ENCODE measurements at regions not wholly inside any gene's neighbourhood (a gene's known extent, or its start where the extent isn't known, plus 50 kb on each side); places are given as distances from the start of the nearest gene placed in this dataset.
"Not testable (repeated sequence)": the region's sequence is repeated elsewhere in the genome, so short reads cannot be mapped to it uniquely, and the experiment has no call there.

DNA sequence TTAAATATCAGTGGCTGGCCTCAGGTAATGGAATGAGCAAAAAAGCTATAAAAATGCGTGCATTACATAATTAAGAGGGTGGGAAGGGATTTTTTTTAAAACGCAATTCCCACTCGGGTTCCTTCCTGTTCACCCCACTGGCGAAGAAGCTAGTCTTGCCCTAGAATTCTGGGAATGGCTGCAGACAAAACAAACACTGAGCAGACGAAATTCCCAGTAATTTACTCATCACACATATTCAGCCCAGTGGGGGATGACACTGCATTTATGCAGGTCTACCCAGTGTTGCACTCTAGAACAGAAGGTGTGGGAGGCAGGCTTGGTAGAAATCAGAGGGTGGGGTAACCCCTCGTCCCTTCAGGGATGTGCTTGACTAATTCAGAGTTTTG is 2695.0 kb upstream of the DEFB115 start:
- ChIA-PET CTCF (no interaction called here), POLR2A (ENCODE audit: low non-redundant PET) (no interaction called here)
- TF ChIP-seq, protein P1, sequence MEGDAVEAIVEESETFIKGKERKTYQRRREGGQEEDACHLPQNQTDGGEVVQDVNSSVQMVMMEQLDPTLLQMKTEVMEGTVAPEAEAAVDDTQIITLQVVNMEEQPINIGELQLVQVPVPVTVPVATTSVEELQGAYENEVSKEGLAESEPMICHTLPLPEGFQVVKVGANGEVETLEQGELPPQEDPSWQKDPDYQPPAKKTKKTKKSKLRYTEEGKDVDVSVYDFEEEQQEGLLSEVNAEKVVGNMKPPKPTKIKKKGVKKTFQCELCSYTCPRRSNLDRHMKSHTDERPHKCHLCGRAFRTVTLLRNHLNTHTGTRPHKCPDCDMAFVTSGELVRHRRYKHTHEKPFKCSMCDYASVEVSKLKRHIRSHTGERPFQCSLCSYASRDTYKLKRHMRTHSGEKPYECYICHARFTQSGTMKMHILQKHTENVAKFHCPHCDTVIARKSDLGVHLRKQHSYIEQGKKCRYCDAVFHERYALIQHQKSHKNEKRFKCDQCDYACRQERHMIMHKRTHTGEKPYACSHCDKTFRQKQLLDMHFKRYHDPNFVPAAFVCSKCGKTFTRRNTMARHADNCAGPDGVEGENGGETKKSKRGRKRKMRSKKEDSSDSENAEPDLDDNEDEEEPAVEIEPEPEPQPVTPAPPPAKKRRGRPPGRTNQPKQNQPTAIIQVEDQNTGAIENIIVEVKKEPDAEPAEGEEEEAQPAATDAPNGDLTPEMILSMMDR (conservative IDR thresholded peaks at IDR 0.05; ENCODE audit: low read depth): no peak
- H3K27ac ChIP-seq: no peak overlapping the region
- no peak for DNase-seq (ENCODE audit: low spot score)

DNA sequence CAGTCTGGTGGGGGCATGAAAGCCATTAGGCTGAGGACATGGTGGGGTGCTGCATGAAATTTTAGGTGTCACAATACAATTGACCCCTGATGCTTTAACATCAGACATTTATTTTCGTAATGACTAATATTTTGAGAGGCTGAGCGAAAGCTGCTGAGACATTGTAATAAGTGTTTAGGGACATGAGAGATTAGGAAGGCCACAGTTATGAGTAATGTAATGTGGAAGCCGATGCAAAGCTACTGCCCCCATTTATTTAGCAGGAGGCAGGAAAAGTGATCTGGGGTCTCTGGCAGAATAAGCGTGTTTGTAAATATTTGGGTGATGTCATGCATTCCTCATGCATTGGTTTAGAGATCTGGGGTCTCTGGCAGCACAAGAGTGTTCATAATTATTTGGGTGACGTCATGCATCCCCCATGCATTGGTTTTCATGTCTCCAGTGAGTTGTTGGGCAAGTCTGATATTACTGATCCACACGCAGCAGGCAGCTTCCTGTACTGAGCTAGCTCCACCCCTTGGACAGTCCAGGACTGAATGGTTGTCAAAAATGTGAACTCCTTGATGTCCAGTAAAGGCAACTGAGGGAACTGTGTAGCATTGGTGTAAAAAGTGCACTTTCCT is 2694.5 kb upstream of the DEFB115 start:
- H3K27ac ChIP-seq; POLR2A ChIA-PET (ENCODE audit: low non-redundant PET); CTCF ChIA-PET; DNase-seq (ENCODE audit: low spot score): not testable (repeated sequence)

DNA sequence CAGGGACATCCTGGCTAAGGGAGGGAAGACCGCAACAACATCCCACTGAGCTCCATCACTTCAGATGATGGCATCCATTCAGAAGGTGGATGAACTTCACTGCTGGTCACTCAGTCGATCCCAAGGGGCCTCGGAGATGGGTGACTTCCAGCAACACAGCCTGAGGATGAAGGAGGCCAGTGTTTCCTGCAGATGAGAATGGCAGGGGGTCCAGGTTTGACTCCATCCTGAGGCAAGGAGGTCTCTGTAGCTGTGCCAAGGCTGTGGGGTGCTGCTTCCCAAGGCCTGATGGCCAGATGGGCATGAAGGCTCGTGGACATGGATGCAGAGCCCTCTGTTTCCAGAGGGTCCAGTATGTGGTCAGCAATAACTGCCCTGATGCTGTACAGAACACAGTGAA is 2693.4 kb upstream of the DEFB115 start:
- H3K27ac ChIP-seq; POLR2A ChIA-PET (ENCODE audit: low non-redundant PET); DNase-seq (ENCODE audit: low spot score); CTCF ChIA-PET: not testable (repeated sequence)

DNA sequence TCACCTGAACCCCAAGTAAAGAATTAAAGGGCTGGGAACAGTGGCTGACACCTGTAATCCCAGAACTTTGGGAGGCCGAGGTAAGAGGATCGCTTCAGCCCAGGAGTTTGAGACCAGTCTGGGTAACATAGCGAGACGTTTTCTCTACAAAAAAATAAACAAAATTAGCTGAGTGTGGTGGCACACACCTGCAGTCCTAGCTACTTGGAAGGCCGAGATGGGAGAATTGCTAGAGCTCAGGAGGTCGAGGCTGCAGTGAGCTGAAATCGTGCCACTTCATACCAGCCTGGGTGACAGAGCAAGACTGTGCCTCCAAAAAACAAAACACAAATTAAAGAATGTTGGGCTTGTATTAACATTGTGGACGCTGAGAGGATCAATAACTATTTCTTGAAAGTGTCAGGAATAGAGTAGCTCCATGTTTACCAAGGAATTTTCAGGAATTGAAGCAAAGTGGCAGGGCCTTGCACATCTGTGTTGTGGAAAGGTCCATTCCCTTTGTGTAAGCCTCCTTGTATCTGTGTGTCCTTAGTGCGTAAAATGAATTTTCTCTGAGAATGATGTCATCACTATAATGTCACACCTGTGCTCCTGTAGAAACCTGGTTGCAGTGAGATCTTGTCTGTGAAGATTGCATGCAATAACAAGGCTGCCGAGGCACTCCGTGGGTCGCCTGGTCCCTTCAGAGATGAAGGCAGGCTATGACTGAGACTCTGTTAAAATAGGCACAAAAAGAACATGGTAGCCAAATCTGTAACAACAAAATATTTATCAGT is 2692.6 kb upstream of the DEFB115 start:
- H3K27ac ChIP-seq: not testable (repeated sequence)

DNA sequence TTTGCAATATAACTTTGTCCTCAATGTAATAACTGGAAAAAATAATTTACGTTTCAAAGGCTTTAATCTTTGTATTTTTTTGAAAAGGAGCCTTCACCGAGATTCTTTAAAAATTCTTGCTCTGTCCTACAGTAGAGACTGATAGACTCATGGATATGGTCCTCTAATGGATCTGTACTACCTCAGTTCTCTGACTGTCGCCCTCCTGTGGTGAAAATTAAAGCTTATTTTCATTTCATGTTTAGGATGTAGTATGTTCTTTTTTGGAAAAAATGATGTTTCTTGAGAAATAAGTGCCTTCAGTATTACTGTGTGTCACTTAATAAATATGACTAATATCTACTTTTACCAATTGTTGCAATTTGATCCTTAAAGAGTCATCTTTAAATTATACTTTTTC is 2681.5 kb upstream of the DEFB115 start:
- CTCF ChIA-PET; POLR2A ChIA-PET (ENCODE audit: low non-redundant PET); H3K27ac ChIP-seq; DNase-seq (ENCODE audit: low spot score): not testable (repeated sequence)
- TF ChIP-seq, protein P1 (conservative IDR thresholded peaks at IDR 0.05; ENCODE audit: low read depth): peak; percentile 35

More for the DNA sequence above, 2692.6 kb upstream of the DEFB115 start:
- CTCF ChIA-PET; DNase-seq (ENCODE audit: low spot score); POLR2A ChIA-PET (ENCODE audit: low non-redundant PET): not testable (repeated sequence)

DNA sequence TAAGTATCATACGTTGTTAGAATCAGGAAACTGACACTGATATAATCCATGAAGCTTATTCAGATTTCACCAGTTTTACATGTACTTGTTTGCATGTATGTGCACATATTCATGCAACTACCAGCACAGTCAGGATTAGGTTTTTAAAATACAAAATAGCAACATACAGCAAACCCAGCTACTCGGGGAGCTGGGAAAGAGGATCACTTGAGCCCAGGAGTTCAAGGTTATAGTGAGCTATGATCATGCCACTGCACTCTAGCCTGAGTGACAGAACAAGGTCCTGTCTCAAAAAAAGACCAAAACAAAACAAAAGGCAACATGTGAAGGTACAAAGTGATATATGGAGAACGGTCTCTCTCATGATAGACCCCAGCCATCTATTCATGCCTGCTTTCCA is 2665.8 kb upstream of the DEFB115 start:
- CTCF ChIA-PET; POLR2A ChIA-PET (ENCODE audit: low non-redundant PET); H3K27ac ChIP-seq; DNase-seq (ENCODE audit: low spot score): not testable (repeated sequence)

DNA sequence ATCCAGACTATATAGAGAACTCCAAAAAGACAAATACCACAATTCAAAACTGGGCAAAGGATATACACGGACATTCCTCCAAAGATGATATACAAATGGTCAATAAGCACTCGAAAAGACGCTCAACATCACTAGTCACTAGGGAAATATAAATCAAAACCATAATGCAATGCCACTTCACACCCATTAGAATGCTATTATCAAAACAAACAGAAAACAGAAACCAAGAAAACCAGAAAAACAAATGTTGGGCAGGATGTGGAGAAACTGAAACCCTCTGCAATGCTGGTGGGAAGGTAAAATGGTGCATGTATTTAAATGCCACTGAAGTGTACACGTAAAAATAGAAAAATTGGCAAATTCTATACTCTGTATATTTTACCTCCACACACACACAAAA is 2664.1 kb upstream of the DEFB115 start:
- CTCF ChIA-PET; H3K27ac ChIP-seq; POLR2A ChIA-PET (ENCODE audit: low non-redundant PET); DNase-seq (ENCODE audit: low spot score): not testable (repeated sequence)

DNA sequence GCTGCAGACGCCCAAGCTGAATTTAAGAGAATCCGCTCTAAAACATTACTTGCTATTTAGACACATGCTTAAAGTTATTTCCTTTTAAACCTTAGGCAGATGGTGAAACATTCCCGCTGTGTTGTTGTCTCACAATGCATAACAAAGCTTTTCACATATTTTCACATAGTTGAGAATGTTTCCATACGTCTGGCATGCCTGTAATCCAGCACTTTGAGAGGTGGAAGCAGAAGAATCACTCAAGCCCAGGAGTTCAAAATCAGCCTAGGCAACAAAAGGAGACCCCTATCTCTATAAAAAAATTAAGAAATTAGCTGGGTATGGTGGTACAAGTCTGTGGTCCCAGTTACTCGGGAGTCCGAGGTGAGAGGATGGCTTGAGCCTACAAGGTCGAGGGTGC is 2663.0 kb upstream of the DEFB115 start:
- DNase-seq (ENCODE audit: low spot score); CTCF ChIA-PET; H3K27ac ChIP-seq; POLR2A ChIA-PET (ENCODE audit: low non-redundant PET): not testable (repeated sequence)

DNA sequence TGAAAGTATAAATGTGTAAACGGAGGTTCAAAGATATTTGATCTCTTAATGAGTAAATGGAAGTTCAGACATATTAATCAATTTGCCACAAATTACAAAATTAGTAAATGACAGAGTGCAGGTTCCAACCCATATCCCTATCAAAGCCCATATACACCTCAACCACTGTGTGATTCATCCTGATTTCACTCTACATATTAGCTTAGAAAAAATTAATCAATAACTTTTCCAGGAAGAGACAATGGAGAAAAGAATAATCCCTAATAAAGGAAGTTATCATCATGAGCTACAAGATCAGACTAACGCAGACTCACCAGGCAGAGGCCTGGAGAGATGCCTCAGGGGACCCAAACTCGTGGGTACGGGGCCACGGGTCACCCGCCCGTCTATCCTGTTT is 2655.5 kb upstream of the DEFB115 start:
- H3K27ac ChIP-seq; CTCF ChIA-PET; DNase-seq (ENCODE audit: low spot score); POLR2A ChIA-PET (ENCODE audit: low non-redundant PET): not testable (repeated sequence)

DNA sequence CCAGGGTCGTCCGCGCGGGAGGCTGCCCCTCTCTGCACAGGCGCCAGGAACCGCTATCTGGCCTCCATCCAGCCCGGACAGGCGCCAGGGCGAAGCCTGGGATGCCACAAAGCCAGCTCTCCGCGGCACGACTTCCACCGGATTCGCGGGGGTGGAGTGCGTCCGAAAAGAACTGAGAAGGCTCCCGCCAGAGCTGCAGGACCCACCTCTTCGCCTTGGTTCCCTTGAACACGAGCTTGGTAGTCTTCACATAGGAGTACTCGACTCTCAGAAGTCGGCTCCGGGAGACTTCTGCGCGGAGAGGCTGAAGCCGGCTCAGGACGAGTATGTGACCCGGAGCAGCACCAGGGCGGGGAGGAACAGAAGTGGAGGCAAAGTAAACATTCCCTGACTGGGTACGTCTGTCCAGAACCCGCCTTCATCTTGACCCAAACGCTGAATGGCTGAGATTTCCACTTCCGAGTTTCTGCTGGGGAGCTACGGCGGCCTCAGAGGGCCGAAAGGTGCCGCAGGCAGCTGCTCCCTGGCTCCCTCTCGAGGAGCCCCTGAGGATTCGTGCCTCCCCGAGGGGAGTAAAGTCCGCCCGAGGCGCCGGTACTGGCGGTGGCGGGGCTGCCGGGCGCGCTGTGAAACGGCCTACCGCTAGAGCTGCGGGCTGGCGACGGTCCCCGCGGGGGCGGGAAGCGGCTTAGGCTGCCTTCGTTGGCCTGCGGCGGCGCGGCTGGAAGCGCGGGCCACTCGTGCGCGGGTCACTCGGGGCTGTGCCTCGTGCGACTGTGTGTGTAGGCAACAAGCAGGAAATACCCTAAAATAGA is 2654.9 kb upstream of the DEFB115 start:
- POLR2A ChIA-PET (ENCODE audit: low non-redundant PET); H3K27ac ChIP-seq; CTCF ChIA-PET: not testable (repeated sequence)

DNA sequence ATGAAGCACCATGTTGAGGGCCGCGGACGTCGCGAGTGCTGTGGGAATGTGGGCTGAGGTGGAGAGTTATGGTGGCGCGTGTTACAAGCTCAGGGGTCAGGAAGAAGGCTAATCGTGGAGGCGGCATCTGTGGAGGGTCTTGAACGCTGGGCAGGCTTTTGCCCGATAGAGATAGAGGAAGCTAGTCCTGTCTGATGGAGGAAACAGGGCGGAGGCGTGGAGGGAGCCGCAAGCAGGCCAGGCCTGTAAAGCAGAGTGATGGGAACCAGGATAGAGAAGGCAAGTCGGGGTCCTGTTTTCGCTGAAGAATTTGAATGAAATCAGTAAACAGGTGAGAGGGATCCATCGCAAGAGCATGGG is 2654.3 kb upstream of the DEFB115 start:
- POLR2A ChIA-PET (ENCODE audit: low non-redundant PET): not testable (repeated sequence)

More for the DNA sequence above, 2654.9 kb upstream of the DEFB115 start:
- not testable (repeated sequence) for DNase-seq (ENCODE audit: low spot score)

More for the DNA sequence above, 2654.3 kb upstream of the DEFB115 start:
- CTCF ChIA-PET; DNase-seq (ENCODE audit: low spot score); H3K27ac ChIP-seq: not testable (repeated sequence)

All from RWPE1 (cell line).